ENCODE measurements at regions not wholly inside any gene's neighbourhood (a gene's known extent, or its start where the extent isn't known, plus 50 kb on each side); places are given as distances from the start of the nearest gene placed in this dataset.

DNA sequence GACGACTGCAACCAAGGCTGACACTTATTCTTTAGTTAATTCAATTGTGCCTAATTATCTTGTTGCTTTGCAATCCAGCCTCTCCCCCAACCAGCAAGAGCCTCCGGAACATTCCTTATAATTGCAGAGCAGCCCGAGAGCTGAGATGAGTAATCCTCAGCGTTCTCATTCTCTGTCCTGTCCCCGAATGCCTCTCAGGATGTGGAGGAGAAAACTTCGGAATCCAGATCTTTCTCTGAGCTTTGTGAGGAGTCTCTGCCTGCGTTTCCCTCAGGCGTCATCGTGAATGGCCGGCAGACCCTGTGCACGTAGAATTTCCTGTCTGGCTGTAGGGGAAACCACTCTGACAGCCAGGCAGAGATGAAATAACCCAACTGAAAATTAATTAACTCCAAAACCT lies 160.5 kb upstream of the DIO3 start:
- TF ChIP-seq POLR2AphosphoS5 (IDR thresholded peaks at IDR 0.05; ENCODE audit: low read depth, low read length): no peak
- no peak for TF ChIP-seq SPI1 (IDR thresholded peaks at IDR 0.05; ENCODE audit: low read depth, low read length)
- TF ChIP-seq POLR2A (IDR thresholded peaks at IDR 0.05; ENCODE audit: low read depth, low read length): no peak
- no peak for TF ChIP-seq TAF1 (IDR thresholded peaks at IDR 0.05; ENCODE audit: low read depth, low read length)
- no peak for TF ChIP-seq PAX5 (IDR thresholded peaks at IDR 0.05; ENCODE audit: insufficient read depth, low read length, severe bottlenecking)
